Fibroblast of pulmonary artery (primary cell): ENCODE measurements at regions not wholly inside any gene's neighbourhood (a gene's known extent, or its start where the extent isn't known, plus 50 kb on each side); places are given as distances from the start of the nearest gene placed in this dataset.
"Not testable (repeated sequence)": the region's sequence is repeated elsewhere in the genome, so short reads cannot be mapped to it uniquely, and the experiment has no call there.

Experiments
- DNase-seq: peaks from one replicate; pipeline ENCODE4 v3.0.0-alpha.2; 2010; ENCODE audit warnings: low read depth
- H3K4me3 ChIP-seq: replicated peaks from 2 replicates; pipeline ENCODE4 v1.5.1; 2011; ENCODE audit warnings: low read depth, mild to moderate bottlenecking, control low read depth, low read length, moderate library complexity
- TF ChIP-seq, protein P1 (sequence below): IDR thresholded peaks from 2 replicates; pipeline ENCODE4 v1.5.1; 2011; ENCODE audit warnings: mild to moderate bottlenecking, control low read depth, low read length, inconsistent platforms; ENCODE audit errors: missing control alignments

DNA sequence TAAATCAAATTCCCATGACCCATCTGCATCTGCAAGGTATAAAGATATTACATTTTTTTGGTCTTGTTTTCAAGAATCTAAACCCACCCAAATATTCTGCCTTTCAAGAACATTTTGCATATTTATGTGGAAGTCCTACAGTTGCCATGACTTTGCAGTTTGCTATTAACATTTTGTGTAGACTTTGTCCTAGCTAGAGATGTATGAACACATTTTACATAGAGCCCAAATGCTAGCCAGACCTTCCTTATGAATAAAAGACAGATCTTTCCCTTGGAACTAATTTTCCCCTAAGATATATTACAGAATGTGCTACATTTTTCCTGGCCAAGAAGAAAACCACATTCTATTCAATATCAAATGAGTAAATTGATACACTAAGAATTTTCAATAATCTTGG, 772.5 kb downstream of the KCNA4 start:
- H3K4me3 ChIP-seq, result no peak overlapping the region
- TF ChIP-seq, protein P1, sequence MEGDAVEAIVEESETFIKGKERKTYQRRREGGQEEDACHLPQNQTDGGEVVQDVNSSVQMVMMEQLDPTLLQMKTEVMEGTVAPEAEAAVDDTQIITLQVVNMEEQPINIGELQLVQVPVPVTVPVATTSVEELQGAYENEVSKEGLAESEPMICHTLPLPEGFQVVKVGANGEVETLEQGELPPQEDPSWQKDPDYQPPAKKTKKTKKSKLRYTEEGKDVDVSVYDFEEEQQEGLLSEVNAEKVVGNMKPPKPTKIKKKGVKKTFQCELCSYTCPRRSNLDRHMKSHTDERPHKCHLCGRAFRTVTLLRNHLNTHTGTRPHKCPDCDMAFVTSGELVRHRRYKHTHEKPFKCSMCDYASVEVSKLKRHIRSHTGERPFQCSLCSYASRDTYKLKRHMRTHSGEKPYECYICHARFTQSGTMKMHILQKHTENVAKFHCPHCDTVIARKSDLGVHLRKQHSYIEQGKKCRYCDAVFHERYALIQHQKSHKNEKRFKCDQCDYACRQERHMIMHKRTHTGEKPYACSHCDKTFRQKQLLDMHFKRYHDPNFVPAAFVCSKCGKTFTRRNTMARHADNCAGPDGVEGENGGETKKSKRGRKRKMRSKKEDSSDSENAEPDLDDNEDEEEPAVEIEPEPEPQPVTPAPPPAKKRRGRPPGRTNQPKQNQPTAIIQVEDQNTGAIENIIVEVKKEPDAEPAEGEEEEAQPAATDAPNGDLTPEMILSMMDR, result no peak

DNA sequence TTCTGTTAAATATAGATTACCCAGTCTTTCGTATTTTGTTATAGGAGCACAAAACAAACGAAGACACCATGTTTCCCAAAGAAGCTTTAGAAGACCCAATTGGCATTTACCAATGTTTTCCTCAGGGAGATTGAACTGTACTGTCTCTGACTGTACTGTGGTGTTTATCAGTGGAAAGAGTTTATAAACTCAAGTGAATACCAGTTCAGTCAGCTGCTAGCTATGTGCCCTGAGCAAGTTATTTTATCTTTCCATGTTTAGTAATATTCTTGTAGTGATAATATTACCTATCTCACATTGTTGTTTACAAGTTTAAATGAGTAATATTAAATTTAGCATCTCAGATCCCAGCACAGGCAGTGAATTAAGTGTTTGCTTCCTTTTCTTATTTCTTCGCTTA, 773.2 kb downstream of the KCNA4 start:
- TF ChIP-seq, protein P1, result no peak
- H3K4me3 ChIP-seq, result no peak overlapping the region
- DNase-seq, result no peak

More for the DNA sequence above, 772.5 kb downstream of the KCNA4 start:
- no peak for DNase-seq

DNA sequence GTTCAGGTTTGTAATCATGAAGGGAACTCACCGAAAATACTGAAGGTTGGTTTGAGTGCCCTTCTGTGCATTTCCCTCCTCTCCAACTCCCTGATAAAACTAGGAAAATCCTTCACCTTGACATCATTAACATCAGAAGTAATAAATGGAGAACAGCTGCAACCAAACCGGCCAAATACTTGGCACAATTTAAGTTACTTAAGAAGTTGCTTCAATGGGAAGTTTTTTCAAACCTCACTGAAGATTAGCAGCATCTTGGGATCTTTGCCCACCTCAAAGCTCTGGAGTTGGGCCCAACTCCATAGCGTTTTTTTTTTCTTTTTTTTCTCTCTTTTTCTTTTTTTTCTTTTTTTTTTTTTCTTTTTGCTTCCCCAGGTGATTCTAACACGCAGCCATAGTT, 784.8 kb downstream of the KCNA4 start:
- TF ChIP-seq, protein P1, result no peak
- peak; percentile 22 for DNase-seq
- no peak overlapping the region for H3K4me3 ChIP-seq

- DNase-seq, result no peak
- H3K4me3 ChIP-seq, result no peak overlapping the region
- TF ChIP-seq, protein P1, result no peak
Observed at GRCh38 chr11:29231586-29231985, 785.2 kb downstream of the KCNA4 start.

GRCh38 chr11:29227811-29228210, 789.0 kb downstream of the KCNA4 start:
- DNase-seq, result peak; percentile 18
- TF ChIP-seq, protein P1, result no peak
- no peak overlapping the region for H3K4me3 ChIP-seq

DNA sequence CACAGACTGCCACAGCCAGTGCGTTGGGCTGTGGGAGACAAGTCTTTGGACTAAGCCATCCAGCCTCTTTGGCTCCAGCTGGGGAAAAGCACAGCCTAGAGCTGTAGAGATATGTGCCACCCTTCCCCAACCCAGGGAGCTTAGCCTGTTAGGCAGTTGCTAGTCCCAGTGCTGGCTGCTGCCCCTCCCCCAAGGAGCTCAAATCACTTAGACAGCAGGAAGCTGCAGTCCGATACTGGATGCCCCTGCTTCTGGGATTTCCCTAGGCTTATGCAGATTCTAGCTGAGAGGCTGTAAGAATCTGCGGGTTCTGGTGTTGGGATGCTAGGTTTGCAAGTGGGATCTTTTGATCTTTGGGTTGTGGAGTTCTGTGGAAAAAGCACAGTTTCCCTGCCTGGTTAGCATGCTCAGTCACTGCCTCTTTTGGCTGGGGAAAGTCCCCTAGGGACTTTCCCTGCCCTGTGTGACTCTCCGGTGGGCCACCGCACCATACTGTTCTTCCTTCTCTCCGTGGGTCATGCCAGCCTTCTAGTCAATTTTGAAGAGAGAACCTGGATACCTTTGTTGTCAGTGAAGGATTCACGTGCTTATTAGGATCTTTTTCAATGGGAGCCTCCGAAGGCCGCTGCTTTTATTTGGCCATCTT, 792.0 kb downstream of the KCNA4 start:
- no peak for DNase-seq
- H3K4me3 ChIP-seq, result no peak overlapping the region
- TF ChIP-seq, protein P1, result no peak

DNA sequence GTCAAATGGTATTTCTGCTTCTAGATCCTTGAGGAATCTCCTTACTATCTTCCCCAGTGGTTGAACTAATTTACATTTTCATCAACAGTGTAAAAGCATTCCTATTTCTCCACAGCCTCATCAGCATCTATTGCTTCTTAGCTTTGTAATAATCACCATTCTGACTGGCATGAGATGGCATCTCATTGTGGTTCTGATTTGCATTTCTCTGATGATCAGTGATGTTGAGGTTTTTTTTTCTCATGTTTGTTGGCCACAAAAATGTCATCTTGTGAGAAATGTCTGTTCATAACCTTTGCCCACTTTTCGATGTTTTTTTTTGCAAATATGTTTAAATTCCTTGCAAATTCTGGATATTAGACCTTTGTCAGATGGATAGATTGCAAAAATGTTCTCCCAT, 797.3 kb downstream of the KCNA4 start:
- not testable (repeated sequence) for H3K4me3 ChIP-seq, DNase-seq
